SK-N-DZ (cell line): ENCODE measurements at regions not wholly inside any gene's neighbourhood (a gene's known extent, or its start where the extent isn't known, plus 50 kb on each side); places are given as distances from the start of the nearest gene placed in this dataset.
"Not testable (repeated sequence)": the region's sequence is repeated elsewhere in the genome, so short reads cannot be mapped to it uniquely, and the experiment has no call there.

Source experiments
- DNase-seq: peaks from one replicate; pipeline ENCODE4 v3.0.0-alpha.2; 2015; ENCODE audit warnings: low spot score

GRCh38 chr1:22331618-22332423 is 119.8 kb upstream of the ZBTB40 start:
- no peak for DNase-seq

- no peak for DNase-seq
Observed at GRCh38 chr1:22332424-22332717, 119.3 kb upstream of the ZBTB40 start.

GRCh38 chr1:22332795-22333499 is 118.7 kb upstream of the ZBTB40 start:
- DNase-seq = no peak

GRCh38 chr1:22333516-22334121 is 118.0 kb upstream of the ZBTB40 start:
- DNase-seq = no peak

- no peak for DNase-seq
Observed at GRCh38 chr1:22334860-22335550, 116.6 kb upstream of the ZBTB40 start.

GRCh38 chr1:22336274-22336673 is 115.4 kb upstream of the ZBTB40 start:
- not testable (repeated sequence) for DNase-seq

GRCh38 chr1:22336696-22337545 is 114.7 kb upstream of the ZBTB40 start:
- DNase-seq = not testable (repeated sequence)

- DNase-seq = no peak
Observed at GRCh38 chr1:22338071-22338765, 113.4 kb upstream of the ZBTB40 start.

GRCh38 chr1:22339237-22339636 is 112.4 kb upstream of the ZBTB40 start:
- DNase-seq = no peak

GRCh38 chr1:22340066-22340465 is 111.6 kb upstream of the ZBTB40 start:
- DNase-seq = no peak

GRCh38 chr1:22340873-22341272 is 110.8 kb upstream of the ZBTB40 start:
- DNase-seq = no peak

GRCh38 chr1:22341791-22342605 is 109.7 kb upstream of the ZBTB40 start:
- DNase-seq = peak; percentile 77

GRCh38 chr1:22342734-22343191 is 108.9 kb upstream of the ZBTB40 start:
- DNase-seq = no peak

GRCh38 chr1:22343456-22344328 is 108.0 kb upstream of the ZBTB40 start:
- DNase-seq = no peak

- no peak for DNase-seq
Observed at GRCh38 chr1:22344329-22344630, 107.4 kb upstream of the ZBTB40 start.

GRCh38 chr1:22344851-22345560 is 106.6 kb upstream of the ZBTB40 start:
- DNase-seq = no peak

GRCh38 chr1:22347854-22348760 is 103.5 kb upstream of the ZBTB40 start:
- DNase-seq = no peak
